ENCODE measurements at regions not wholly inside any gene's neighbourhood (a gene's known extent, or its start where the extent isn't known, plus 50 kb on each side); places are given as distances from the start of the nearest gene placed in this dataset.
A peak's percentile ranks its signal among the peaks of the same experiment; 100 is the strongest.

GRCh38 chr2:8570637-8571036, 111.2 kb upstream of the ID2 start:
- no peak for DNase-seq (ENCODE audit: low read depth)

DNA sequence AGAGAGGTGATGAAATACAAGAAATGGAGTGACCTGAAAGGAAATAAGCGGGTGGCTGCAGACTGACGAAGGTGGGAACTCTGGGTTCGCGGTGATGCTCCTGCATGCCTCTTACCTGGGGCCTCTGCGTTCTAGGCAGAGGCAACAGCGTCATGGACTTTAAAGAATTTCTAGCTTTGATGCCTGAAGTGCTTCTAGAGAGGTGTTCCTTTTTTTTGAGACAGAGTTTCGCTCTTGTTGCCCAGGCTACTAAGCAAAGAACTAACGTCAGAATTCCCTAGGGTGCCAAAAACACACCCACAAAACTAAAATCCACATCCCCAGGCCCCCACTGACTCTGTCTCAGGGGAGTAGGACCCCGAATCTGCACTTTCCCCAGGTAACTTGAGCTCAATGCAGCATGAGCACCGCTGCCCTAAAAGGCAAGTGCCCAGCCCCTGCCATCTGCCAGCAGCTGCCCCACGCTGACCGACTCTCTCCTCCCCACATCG, 110.5 kb upstream of the ID2 start:
- no peak for DNase-seq (ENCODE audit: low read depth)

GRCh38 chr2:8571792-8572499, 109.9 kb upstream of the ID2 start:
- DNase-seq (ENCODE audit: low read depth), result no peak

- DNase-seq (ENCODE audit: low read depth), result no peak
Observed at GRCh38 chr2:8572712-8573233, 109.1 kb upstream of the ID2 start.

- DNase-seq (ENCODE audit: low read depth), result no peak
Observed at GRCh38 chr2:8573234-8573941, 108.5 kb upstream of the ID2 start.

- DNase-seq (ENCODE audit: low read depth), result no peak
Observed at GRCh38 chr2:8573942-8574195, 108.0 kb upstream of the ID2 start.

DNA sequence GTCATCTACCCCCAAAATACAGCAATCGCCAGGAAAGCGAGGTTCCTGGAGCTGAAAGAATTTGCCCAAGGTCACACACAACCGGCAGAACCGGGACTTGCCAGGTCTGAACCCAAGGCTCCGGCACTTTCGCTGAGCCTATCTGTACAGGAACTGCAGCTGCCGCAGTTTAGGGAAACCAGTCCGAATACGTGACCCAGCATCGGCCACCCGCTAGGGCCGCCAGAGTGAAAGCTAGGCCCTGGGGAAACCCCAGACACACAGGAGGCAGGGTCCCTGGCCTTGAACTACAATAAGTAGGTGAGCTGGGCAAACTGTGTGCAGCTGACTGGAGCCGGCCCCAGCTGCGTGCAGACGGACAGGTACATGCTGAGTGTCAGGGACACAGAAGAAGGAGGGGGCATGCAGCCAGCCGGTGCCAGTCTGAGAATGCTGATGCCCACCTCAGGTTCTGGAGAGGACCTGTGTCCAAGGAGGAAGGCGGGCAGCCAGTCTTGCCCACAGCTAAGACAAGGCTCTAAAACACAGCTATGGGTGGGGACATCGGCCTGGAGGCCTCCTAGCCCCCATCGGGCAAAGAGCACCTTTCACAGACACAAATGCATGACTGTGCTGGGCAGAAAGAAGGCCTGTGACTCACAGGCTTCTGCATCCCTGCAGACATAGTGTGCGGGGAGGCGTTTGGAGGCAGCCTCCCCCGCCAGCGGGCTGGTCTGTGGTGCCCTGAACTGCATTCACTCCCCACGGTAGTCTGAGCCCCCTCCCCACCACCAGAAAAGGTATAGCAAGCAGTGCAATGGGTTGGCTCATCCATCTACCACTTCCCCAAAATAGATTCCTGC, 107.4 kb upstream of the ID2 start:
- no peak for DNase-seq (ENCODE audit: low read depth)

DNA sequence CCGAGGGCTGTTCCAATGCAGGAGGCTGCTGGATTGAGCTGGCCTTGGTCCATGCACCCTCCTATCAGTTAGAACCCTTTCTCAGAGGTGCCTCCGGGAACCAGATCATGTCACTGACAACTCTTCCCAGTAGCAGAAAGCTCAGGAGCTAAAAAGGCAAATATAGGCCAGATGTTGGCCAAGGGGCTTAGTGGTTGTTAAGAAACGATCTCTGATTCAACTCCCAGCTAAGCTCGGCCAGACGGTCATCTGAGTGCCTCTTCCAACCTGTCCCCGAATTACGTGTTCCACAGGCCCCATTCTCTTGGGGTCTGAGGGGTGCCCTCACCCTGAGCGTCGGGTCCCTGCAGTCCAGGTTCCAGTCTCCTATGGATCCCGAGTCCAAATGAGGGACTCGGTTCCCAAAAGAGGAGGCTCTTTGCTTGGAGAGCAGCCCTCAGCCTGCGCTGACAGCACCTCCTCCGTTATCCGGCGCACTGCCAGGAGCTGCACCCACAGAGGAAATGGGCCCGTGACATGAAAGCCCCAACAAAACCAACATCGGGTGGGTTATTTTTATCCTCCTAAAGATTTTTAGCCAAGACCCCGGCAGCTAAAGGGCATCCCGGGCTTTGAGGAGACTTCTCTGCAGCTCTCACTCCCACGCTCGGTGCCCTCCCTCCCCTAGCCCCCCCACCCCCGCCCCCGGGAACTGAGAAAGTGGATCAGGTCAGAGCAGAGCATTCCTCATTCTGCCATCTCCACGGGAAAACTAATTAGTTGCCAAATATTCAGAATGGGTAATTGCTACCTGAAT, 106.6 kb upstream of the ID2 start:
- DNase-seq (ENCODE audit: low read depth), result peak; percentile 33

- no peak for DNase-seq (ENCODE audit: low read depth)
Observed at GRCh38 chr2:8575834-8576423, 105.9 kb upstream of the ID2 start.

- DNase-seq (ENCODE audit: low read depth), result no peak
Observed at GRCh38 chr2:8576525-8577167, 105.2 kb upstream of the ID2 start.

- no peak for DNase-seq (ENCODE audit: low read depth)
Observed at GRCh38 chr2:8577573-8577972, 104.3 kb upstream of the ID2 start.

DNA sequence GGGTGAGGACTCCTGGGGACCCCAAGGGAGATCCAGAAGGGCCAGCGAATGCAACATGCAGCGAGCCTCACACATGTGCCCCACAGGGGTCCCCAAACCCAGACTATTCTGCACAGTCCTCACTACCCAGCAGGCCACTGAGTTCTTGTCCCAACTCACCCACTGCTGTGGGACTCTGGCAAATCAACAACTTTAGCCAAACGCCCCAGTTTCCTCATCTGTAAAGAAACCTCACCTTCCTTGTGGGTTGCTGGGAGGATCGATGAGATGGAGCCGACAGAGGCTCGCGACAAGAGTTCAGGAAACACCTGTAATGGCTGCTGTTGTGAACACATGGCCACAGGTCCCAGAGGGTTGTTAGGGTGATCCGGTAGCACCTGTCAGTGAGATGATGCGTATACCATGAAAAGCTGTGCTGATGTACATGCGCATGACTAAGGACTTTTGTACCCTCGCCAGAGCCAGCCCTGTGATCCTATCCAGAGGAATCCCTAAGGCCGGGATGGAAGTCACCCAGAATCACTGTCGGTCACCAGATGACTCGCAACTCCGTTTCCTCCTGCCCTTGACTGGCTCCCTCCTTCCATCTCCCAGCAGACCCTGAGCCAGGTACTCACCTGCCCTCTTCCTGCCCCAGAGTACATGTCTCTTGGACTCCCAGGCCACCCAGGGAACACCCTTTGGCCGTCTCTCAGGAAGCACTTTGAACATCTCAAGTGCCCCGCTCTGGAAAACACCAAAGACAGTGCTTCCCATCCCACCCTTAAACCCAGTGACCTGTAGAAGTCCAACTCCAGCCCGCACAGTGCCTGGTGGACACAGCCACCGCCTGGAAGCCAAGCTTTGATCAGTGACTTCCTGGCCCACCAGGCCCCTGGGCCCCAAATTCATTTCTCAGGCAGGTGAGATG, 103.3 kb upstream of the ID2 start:
- no peak for DNase-seq (ENCODE audit: low read depth)

DNA sequence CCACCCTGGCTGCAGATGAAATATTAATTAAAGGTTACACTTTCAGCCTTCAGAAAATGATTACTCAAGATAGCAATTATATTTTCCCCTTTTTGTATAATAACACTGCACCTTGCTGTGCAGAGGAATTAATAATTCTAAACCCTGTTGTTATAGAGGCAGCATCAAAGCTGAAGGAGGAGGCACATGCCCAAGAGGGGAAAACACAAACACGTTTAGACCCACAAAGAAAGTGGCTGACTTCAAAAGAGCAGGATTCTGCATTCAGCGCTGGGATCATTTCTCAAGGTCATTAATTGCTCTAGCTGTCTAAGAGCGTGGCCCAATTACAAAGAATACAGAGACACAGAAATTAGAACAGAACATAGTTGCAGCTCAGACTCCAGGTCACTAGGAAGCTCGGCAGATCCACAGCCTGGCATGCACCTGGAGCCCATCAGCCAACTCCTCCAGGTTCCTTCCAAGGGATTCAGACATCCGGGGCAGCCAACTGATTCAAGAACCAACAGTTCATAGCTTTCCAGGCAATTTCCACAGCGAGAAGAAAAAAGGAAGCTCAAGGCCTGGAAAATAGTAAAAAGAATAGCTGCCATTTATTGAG, 102.3 kb upstream of the ID2 start:
- no peak for DNase-seq (ENCODE audit: low read depth)

GRCh38 chr2:8580316-8581233, 101.3 kb upstream of the ID2 start:
- DNase-seq (ENCODE audit: low read depth), result no peak

GRCh38 chr2:8581234-8581561, 100.7 kb upstream of the ID2 start:
- no peak for DNase-seq (ENCODE audit: low read depth)

- no peak for DNase-seq (ENCODE audit: low read depth)
Observed at GRCh38 chr2:8581601-8582041, 100.2 kb upstream of the ID2 start.

DNA sequence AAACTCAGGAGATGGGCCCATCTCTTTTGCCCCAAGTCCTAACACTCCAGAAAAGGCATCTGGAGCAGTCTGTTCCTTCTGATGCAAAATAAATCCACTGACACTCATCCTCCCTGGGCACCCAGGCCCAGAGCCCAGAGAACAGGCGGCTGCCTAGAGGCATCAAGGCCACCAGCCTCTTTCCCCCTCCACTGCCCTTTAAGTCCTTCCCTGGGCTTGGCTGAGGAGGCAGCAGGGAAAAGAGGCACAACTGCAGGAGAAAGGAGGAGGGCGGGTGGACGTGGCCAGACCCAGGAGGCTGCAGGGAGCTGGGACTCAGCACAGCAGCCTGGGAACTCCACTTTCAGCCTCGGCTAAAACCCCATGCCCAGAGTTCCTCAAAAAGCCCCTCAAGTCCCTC, 99.7 kb upstream of the ID2 start:
- no peak for DNase-seq (ENCODE audit: low read depth)

DNA sequence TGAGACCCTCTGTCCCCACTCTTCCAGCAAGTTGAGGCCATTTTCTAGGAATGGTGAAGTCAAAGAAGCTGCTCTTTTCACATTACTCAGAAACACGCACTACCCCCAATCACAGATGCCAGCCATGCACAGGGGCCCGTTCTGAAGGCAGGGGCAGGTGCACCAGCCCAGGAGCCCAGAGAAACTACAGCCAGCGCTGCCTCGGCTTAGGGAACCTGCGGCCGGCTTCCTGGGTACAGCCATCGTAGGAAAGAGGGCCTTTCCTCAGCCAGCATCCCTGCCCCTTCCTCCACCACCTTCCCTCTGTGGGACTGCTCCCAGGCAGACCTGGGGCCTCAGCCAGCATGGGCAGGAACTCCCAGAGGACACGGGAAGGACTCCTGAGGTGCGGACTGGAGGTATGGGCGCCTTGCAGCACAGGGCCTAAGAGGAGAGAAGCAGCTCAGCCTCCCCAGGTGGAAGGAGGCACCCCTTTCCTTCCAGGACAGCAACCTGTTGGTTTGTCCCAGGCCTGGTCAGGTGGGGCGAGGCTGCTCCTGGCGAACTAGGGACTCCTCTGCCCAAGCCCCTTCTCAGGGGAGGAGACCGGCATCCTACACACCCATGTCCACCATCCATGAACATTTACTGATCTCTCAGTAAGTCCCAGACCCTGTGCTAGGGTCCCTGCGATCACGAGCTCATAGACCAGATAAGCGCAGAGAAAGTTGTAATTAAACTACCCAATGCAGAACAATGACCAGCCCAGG, 99.0 kb upstream of the ID2 start:
- DNase-seq (ENCODE audit: low read depth), result no peak

Data from activated T-helper 1 cell treated with Interleukin-2 at 50 U/mL for 16 hours (primary cell).